ENCODE measurements at regions not wholly inside any gene's neighbourhood (a gene's known extent, or its start where the extent isn't known, plus 50 kb on each side); places are given as distances from the start of the nearest gene placed in this dataset.

DNA sequence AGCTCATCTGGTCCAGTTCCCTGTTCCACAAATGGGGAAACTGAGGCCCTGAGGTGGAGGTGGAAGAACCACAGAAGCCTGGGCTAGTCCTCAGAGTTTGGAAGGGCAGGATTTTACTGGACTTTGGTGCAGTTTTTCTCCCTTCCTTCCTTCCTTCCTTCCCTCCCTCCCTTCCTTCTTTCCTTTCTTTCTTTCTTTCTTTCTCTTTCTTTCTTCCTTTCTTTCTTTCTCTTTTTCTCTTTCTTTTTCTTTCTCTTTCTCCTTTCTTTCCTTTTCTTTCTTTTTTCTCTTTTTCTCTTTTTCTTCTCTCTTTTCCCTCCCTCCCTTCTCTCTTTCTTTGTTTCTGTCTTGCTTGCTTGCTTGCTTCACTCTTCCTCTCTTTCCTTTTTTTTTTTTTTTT, 95.7 kb upstream of the TBX3 start:
- no peak for TF ChIP-seq GATA2 (IDR thresholded peaks at IDR 0.05; ENCODE audit: low read depth, low read length)
- no peak for TF ChIP-seq GATA3 (IDR thresholded peaks at IDR 0.05; ENCODE audit: low read depth, low read length)
